ENCODE measurements at regions not wholly inside any gene's neighbourhood (a gene's known extent, or its start where the extent isn't known, plus 50 kb on each side); places are given as distances from the start of the nearest gene placed in this dataset.

- DNase-seq (ENCODE audit: low read depth, low spot score): no peak
Observed at GRCh38 chr4:140213749-140214148, 59.8 kb upstream of the MAML3 start.

GRCh38 chr4:140213116-140213515 is 59.1 kb upstream of the MAML3 start:
- DNase-seq (ENCODE audit: low read depth, low spot score): no peak

GRCh38 chr4:140212646-140213045 is 58.7 kb upstream of the MAML3 start:
- no peak for DNase-seq (ENCODE audit: low read depth, low spot score)

- no peak for DNase-seq (ENCODE audit: low read depth, low spot score)
Observed at GRCh38 chr4:140212194-140212593, 58.2 kb upstream of the MAML3 start.

DNA sequence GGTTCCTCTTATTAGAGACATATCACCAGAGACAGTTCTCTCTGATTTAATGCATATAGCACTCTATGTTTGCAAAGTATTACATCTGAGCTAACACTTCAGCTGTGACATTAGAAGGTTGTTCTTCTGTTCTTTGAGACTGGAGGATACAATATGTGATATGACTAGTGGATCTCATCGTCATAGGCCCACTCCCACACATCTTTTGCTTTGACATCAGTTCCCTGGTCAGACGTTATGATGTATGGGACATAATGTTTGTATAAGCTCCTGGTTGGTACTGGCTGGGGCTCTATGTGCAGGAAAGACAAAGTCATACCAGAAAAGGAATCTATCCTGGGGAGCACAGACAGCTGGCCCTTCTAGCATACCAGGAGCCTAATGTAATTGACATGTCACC is 57.7 kb upstream of the MAML3 start:
- no peak for DNase-seq (ENCODE audit: low read depth, low spot score)

DNA sequence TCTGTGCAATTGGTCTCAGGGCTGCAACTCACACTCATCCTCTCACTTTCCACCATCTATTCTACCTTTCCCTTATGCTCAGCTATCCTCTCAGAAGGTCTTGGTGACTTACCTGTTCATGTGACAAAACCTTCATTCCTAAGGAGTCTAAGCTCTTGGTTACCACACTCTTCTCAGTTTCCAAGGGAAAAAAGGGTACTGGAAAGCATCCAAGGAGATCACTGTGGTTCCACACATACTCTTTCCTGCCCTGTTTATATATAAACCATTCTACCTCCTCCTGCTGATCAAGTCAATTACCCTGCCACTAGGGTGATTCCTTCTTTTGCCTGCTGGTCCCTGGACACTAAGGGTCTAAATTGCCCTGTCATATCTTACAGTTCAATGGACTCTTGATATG is 57.2 kb upstream of the MAML3 start:
- DNase-seq (ENCODE audit: low read depth, low spot score): no peak

DNA sequence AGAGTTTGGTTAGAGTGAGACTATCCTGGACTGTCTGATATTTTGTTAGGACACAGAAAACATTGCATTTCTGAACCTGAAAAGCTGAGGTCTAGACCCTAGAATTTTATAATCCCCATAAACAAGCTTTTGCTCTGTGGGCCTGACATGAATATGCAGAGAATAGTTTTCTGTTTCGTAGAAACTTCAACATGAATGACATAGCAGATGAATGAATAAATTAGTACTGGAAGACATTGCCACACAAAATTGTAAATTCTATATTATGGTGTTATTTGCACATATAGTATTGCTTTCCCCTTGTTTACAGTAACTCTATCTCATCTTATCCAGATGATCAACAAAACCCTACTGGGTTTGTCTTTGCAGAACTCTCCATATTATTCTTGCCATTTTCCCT is 54.9 kb upstream of the MAML3 start:
- DNase-seq (ENCODE audit: low read depth, low spot score): no peak
